ENCODE measurements at regions not wholly inside any gene's neighbourhood (a gene's known extent, or its start where the extent isn't known, plus 50 kb on each side); places are given as distances from the start of the nearest gene placed in this dataset.

DNA sequence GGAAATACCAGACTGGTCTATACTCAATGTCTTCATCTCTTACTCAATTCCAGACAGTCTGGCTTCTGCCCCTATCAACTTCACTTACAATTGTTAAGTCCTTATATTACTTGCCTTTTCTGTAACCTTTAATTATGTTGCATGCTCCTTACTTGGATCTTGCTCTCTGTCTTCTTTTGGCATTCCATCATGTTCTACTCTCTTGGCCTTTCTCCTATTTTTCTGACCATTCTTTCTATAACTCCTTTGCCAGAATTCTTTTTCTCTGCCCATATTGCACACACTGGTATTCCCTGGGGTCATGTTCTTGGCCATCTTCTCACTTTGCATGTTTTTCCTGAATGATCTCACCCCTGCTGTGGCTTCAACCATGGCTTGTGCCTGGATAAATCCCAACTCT is 209.8 kb upstream of the ZNF462 start:
- no peak for ATAC-seq (replicated peaks; ENCODE audit: extremely low read depth, poor library complexity, severe bottlenecking)
- DNase-seq (ENCODE audit: low spot score in 2 of 2), result no peak
- Mint-ChIP-seq H3K4me1 (no peaks in the 10 kb centered on the region), H3K36me3 (ENCODE audit: insufficient read depth) (no peaks in the 10 kb centered on the region), H3K9me3 (peaks cover 16% of the 10 kb centered on the region), H3K4me3 (no peak overlapping the region), H3K27ac (ENCODE audit: low read depth) (no peak overlapping the region), H3K27me3 (no peaks in the 10 kb centered on the region)

DNA sequence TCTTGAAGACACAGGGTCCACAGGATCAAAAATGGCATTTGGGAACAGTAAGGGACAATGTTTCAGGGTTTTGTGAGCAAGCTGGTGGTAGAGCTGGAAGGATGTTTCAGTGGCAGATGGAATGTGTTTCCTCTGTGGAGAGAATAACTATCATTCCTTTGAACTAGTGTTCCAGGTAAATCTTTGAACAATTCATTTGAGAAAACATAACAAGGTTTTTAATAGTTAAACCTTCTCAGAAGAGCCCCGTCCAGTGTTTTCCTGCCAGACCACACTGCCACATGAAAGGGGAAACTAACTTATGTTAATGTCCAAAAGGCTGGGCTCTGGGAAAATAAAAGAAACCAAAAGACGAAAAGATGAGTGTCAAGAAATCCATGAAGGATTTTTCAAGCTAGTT is 207.0 kb upstream of the ZNF462 start:
- Mint-ChIP-seq H3K4me1 (no peaks in the 10 kb centered on the region), H3K27me3 (no peaks in the 10 kb centered on the region), H3K4me3 (no peak overlapping the region), H3K27ac (ENCODE audit: low read depth) (no peak overlapping the region), H3K36me3 (ENCODE audit: insufficient read depth) (no peaks in the 10 kb centered on the region), H3K9me3 (peaks cover 21% of the 10 kb centered on the region)
- DNase-seq (ENCODE audit: low spot score in 2 of 2), result no peak
- ATAC-seq (replicated peaks; ENCODE audit: extremely low read depth, poor library complexity, severe bottlenecking), result no peak

- no peak for ATAC-seq (replicated peaks; ENCODE audit: extremely low read depth, poor library complexity, severe bottlenecking)
- Mint-ChIP-seq H3K27ac (ENCODE audit: low read depth) (no peak overlapping the region), H3K36me3 (ENCODE audit: insufficient read depth) (peaks cover 1% of the 10 kb centered on the region), H3K4me3 (no peak overlapping the region), H3K27me3 (no peaks in the 10 kb centered on the region), H3K4me1 (no peaks in the 10 kb centered on the region), H3K9me3 (peaks cover 20% of the 10 kb centered on the region)
- no peak for DNase-seq (ENCODE audit: low spot score in 2 of 2)
These were observed 205.0 kb upstream of the ZNF462 start for GRCh38 chr9:106657926-106658325.

- H3K36me3 Mint-ChIP-seq (ENCODE audit: insufficient read depth), result no peaks in the 10 kb centered on the region
These were observed 194.4 kb upstream of the ZNF462 start for GRCh38 chr9:106668534-106668933.

DNA sequence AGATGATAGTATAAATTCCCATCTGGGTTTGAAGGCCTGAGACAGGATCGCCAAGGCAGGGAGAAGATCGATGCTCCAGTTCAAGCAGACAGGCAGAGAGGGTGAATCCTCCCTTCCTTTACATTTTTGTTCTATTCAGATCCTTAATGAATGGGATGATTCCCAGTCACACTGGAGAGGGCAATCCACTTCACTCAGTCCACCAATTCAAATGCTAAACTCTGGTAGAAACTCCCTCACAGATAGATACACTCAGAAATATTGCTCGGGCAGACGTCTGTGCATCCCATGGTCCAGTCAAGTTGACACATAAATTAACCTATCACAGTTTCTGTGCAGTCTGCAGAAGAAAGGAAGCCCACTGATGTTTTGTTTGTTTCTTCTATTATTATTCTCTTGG is 193.1 kb upstream of the ZNF462 start:
- ATAC-seq (replicated peaks; ENCODE audit: extremely low read depth, poor library complexity, severe bottlenecking), result no peak
- H3K27me3 Mint-ChIP-seq, result no peaks in the 10 kb centered on the region
- no peaks in the 10 kb centered on the region for H3K9me3 Mint-ChIP-seq

More at GRCh38 chr9:106668534-106668933, 194.4 kb upstream of the ZNF462 start:
- H3K27me3 Mint-ChIP-seq, result no peaks in the 10 kb centered on the region
- ATAC-seq (replicated peaks; ENCODE audit: extremely low read depth, poor library complexity, severe bottlenecking) (no peak), DNase-seq (ENCODE audit: low spot score in 2 of 2) (no peak)
- H3K9me3 Mint-ChIP-seq, result no peaks in the 10 kb centered on the region
- H3K4me1 Mint-ChIP-seq, result no peaks in the 10 kb centered on the region
- H3K4me3 Mint-ChIP-seq, result no peak overlapping the region
- H3K27ac Mint-ChIP-seq (ENCODE audit: low read depth), result no peak overlapping the region

GRCh38 chr9:106670418-106670817 is 192.5 kb upstream of the ZNF462 start:
- peaks cover 4% of the 10 kb centered on the region for H3K9me3 Mint-ChIP-seq
- no peaks in the 10 kb centered on the region for H3K27me3 Mint-ChIP-seq
- no peak overlapping the region for H3K27ac Mint-ChIP-seq (ENCODE audit: low read depth)
- no peak overlapping the region for H3K4me3 Mint-ChIP-seq
- H3K4me1 Mint-ChIP-seq, result no peaks in the 10 kb centered on the region
- DNase-seq (ENCODE audit: low spot score in 2 of 2), result no peak
- H3K36me3 Mint-ChIP-seq (ENCODE audit: insufficient read depth), result no peaks in the 10 kb centered on the region
- no peak for ATAC-seq (replicated peaks; ENCODE audit: extremely low read depth, poor library complexity, severe bottlenecking)

More for the DNA sequence above, 193.1 kb upstream of the ZNF462 start:
- no peak overlapping the region for H3K27ac Mint-ChIP-seq (ENCODE audit: low read depth)
- H3K4me1 Mint-ChIP-seq, result no peaks in the 10 kb centered on the region
- H3K4me3 Mint-ChIP-seq, result no peak overlapping the region
- no peak for DNase-seq (ENCODE audit: low spot score in 2 of 2)
- H3K36me3 Mint-ChIP-seq (ENCODE audit: insufficient read depth), result no peaks in the 10 kb centered on the region

DNA sequence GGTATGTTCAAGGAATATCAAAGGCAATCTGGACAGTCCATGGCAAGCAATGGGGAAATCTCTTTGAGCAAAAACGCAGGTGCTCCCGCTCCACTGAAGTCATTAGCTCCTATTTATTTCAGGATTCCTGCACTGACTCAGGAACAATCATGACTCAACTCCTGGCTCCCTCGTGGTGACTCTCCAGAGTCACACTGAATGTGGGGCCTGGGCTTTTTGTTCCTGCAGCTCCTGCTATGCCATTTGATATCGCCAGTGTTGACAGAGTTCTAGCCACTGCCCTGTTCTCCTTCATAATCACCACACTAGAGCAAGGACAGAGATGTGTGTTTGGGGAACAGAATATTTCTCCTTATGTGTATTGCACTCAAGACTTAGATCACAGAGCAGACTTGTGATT is 187.2 kb upstream of the ZNF462 start:
- no peak overlapping the region for H3K27ac Mint-ChIP-seq (ENCODE audit: low read depth)
- H3K27me3 Mint-ChIP-seq, result no peaks in the 10 kb centered on the region
- DNase-seq (ENCODE audit: low spot score in 2 of 2) (no peak), ATAC-seq (replicated peaks; ENCODE audit: extremely low read depth, poor library complexity, severe bottlenecking) (no peak)
- H3K4me3 Mint-ChIP-seq, result no peak overlapping the region
- no peaks in the 10 kb centered on the region for H3K36me3 Mint-ChIP-seq (ENCODE audit: insufficient read depth)
- H3K9me3 Mint-ChIP-seq, result peaks cover 18% of the 10 kb centered on the region
- H3K4me1 Mint-ChIP-seq, result no peaks in the 10 kb centered on the region

DNA sequence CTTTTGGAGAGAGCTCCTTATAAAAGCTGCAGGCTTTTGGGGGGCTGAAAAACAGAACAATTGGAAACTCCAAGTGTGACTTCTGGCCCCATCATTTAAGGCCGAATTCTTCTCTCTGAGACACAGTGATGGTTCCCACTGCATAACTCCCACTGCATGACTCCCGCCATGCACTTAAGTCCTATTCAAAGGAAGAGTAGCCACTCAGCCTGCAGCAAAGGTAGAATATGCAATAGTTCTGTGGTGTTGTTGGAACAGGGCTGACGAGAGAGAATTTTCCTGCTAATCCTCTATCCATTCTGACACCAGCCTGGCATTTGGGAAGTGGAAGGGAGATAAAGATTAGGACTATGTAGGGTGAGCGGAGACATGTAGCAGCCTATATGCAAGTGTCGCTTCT is 185.6 kb upstream of the ZNF462 start:
- peaks cover 18% of the 10 kb centered on the region for H3K9me3 Mint-ChIP-seq
- H3K36me3 Mint-ChIP-seq (ENCODE audit: insufficient read depth), result no peaks in the 10 kb centered on the region
- no peaks in the 10 kb centered on the region for H3K27me3 Mint-ChIP-seq
- H3K4me3 Mint-ChIP-seq, result no peak overlapping the region
- DNase-seq (ENCODE audit: low spot score in 2 of 2) (no peak), ATAC-seq (replicated peaks; ENCODE audit: extremely low read depth, poor library complexity, severe bottlenecking) (no peak)
- H3K4me1 Mint-ChIP-seq, result no peaks in the 10 kb centered on the region
- H3K27ac Mint-ChIP-seq (ENCODE audit: low read depth), result no peak overlapping the region

DNA sequence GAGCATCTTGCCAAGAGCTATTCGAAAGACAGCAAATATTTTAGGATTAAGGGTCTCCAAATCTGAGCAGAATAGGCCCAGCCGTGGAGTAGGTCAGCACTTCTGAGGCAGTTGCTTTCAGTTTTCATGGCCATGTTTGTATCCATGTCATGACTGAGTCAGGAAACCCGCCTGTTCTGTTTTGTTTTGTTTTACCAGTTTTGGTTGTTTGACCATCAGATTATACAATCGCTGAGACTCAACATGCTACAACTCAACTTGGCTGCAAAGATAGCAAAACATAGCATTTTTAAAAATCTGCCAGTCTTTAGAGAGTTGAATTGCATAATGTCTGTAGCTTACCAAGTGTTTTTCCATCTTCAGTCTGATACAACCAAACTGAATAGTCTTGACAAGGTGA is 185.1 kb upstream of the ZNF462 start:
- H3K9me3 Mint-ChIP-seq, result peaks cover 18% of the 10 kb centered on the region
- no peaks in the 10 kb centered on the region for H3K36me3 Mint-ChIP-seq (ENCODE audit: insufficient read depth)
- H3K27ac Mint-ChIP-seq (ENCODE audit: low read depth), result no peak overlapping the region
- ATAC-seq (replicated peaks; ENCODE audit: extremely low read depth, poor library complexity, severe bottlenecking) (no peak), DNase-seq (ENCODE audit: low spot score in 2 of 2) (no peak)
- H3K27me3 Mint-ChIP-seq, result no peaks in the 10 kb centered on the region
- H3K4me1 Mint-ChIP-seq, result no peaks in the 10 kb centered on the region
- H3K4me3 Mint-ChIP-seq, result no peak overlapping the region

GRCh38 chr9:106678273-106678672 is 184.7 kb upstream of the ZNF462 start:
- H3K4me1 Mint-ChIP-seq, result no peaks in the 10 kb centered on the region
- ATAC-seq (replicated peaks; ENCODE audit: extremely low read depth, poor library complexity, severe bottlenecking), result no peak

GRCh38 chr9:106682420-106682819 is 180.5 kb upstream of the ZNF462 start:
- ATAC-seq (replicated peaks; ENCODE audit: extremely low read depth, poor library complexity, severe bottlenecking) (no peak), DNase-seq (ENCODE audit: low spot score in 2 of 2) (no peak)
- Mint-ChIP-seq H3K4me1 (no peaks in the 10 kb centered on the region), H3K9me3 (peaks cover 19% of the 10 kb centered on the region), H3K27ac (ENCODE audit: low read depth) (no peak overlapping the region), H3K36me3 (ENCODE audit: insufficient read depth) (no peaks in the 10 kb centered on the region), H3K27me3 (no peaks in the 10 kb centered on the region), H3K4me3 (no peak overlapping the region)

More at GRCh38 chr9:106678273-106678672, 184.7 kb upstream of the ZNF462 start:
- Mint-ChIP-seq H3K27ac (ENCODE audit: low read depth) (no peak overlapping the region), H3K4me3 (no peak overlapping the region), H3K9me3 (peaks cover 18% of the 10 kb centered on the region), H3K36me3 (ENCODE audit: insufficient read depth) (no peaks in the 10 kb centered on the region), H3K27me3 (no peaks in the 10 kb centered on the region)
- no peak for DNase-seq (ENCODE audit: low spot score in 2 of 2)

DNA sequence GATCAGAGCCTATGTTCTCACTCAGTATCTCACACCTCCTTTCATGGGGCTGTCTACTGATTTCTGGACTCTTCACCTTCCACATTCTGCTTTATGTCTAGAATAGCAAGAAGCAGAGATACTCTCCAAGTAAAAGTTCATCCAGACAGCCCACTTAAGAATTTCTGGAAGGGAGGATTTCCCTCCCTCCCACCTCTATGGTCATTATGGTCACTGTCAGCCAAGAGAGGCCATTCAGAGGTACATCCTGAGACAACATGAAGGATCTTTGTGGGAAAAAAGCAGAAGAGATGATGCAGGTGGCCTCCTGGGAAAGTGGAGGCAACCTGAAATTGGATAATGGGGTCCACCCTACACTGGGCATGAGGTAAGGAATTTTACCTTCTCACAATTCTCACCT is 179.5 kb upstream of the ZNF462 start:
- Mint-ChIP-seq H3K4me3 (no peak overlapping the region), H3K27me3 (no peaks in the 10 kb centered on the region)
- no peak for DNase-seq (ENCODE audit: low spot score in 2 of 2)

DNA sequence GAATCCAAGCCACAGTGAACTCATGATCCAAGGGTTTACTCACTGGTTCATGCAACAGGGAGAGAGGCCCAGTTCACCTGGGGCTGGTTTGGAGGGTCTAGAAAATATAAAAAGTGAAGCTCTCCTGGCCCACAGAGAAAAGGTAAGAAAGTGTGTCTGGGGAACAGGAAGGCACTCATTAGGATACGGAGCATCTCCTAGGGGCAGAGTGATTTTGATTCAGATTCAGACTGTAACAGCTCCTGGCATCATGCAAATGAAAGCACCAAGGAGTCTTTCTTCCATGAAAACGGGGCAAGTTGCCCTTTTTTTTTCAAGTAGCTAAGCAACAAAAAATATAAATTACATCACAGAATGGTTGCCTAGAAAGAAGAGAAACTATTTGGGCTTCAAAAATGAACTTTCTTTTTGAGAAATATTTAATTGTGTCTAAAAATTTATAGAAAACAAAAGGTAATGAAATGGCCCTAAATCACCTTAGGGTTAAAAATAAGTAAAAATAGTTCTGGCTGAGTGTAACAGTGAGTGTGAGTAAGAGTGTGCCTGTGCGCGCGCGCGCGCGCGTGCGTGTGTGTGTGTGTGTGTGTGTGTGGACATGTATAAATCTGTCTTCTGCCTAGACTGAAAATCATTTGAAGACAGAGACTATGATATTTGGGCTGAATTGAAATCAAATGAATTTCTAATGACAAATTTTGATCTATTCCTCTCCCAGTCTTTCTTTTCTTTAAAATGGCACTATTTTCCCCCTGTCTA is 177.8 kb upstream of the ZNF462 start:
- DNase-seq (ENCODE audit: low spot score in 2 of 2) (no peak), ATAC-seq (replicated peaks; ENCODE audit: extremely low read depth, poor library complexity, severe bottlenecking) (no peak)
- H3K36me3 Mint-ChIP-seq (ENCODE audit: insufficient read depth), result no peaks in the 10 kb centered on the region
- no peak overlapping the region for H3K4me3 Mint-ChIP-seq
- peaks cover 7% of the 10 kb centered on the region for H3K9me3 Mint-ChIP-seq
- no peak overlapping the region for H3K27ac Mint-ChIP-seq (ENCODE audit: low read depth)
- H3K27me3 Mint-ChIP-seq, result no peaks in the 10 kb centered on the region
- H3K4me1 Mint-ChIP-seq, result no peaks in the 10 kb centered on the region

More for the DNA sequence above, 179.5 kb upstream of the ZNF462 start:
- Mint-ChIP-seq H3K9me3 (peaks cover 15% of the 10 kb centered on the region), H3K27ac (ENCODE audit: low read depth) (no peak overlapping the region), H3K36me3 (ENCODE audit: insufficient read depth) (no peaks in the 10 kb centered on the region), H3K4me1 (no peaks in the 10 kb centered on the region)
- no peak for ATAC-seq (replicated peaks; ENCODE audit: extremely low read depth, poor library complexity, severe bottlenecking)
